Activated B cell treated with CpG ODN at 0.5 μM for 24 hours (primary cell): ENCODE measurements at regions not wholly inside any gene's neighbourhood (a gene's known extent, or its start where the extent isn't known, plus 50 kb on each side); places are given as distances from the start of the nearest gene placed in this dataset.

Experiments used
- ATAC-seq: fragments of 200-7000 bp; cut with Tn5 transposase; one replicate; pipeline ENCODE4 v1.10.0; 2021; ENCODE audit warnings: low read depth, mild to moderate bottlenecking, moderate library complexity
- CTCF ChIA-PET: fragments of 350-600 bp; sonication (Branson Sonifier 250); formaldehyde crosslinking; loops from one replicate; lab custom pipeline; 2021; ENCODE audit warnings: antibody characterized with exemption; lab: Charles Lee
- POLR2A ChIA-PET: fragments of 350-600 bp; sonication (Branson Sonifier 250); formaldehyde crosslinking; loops from one replicate; lab custom pipeline; 2021; ENCODE audit warnings: antibody characterized with exemption; lab: Charles Lee
- DNase-seq: peaks from one replicate; pipeline ENCODE4 v3.0.0; 2022
- H3K27ac Mint-ChIP-seq: one replicate; pipeline ENCODE4 v1.8.0; 2020; ENCODE audit warnings: mixed read lengths
- H3K27me3 Mint-ChIP-seq: one replicate; pipeline ENCODE4 v1.8.0; 2021; ENCODE audit warnings: mixed read lengths
- H3K36me3 Mint-ChIP-seq: one replicate; pipeline ENCODE4 v1.8.0; 2021; ENCODE audit warnings: low read depth, mixed read lengths
- H3K4me1 Mint-ChIP-seq: one replicate; pipeline ENCODE4 v1.8.0; 2021; ENCODE audit warnings: mixed read lengths
- H3K4me3 Mint-ChIP-seq: one replicate; pipeline ENCODE4 v1.8.0; 2020; ENCODE audit warnings: mild to moderate bottlenecking, mixed read lengths
- H3K9me3 Mint-ChIP-seq: one replicate; pipeline ENCODE4 v1.8.0; 2020; ENCODE audit warnings: mixed read lengths
- intact Hi-C: fragments of 100-400 bp; cut with micrococcal nuclease; formaldehyde crosslinking; loops from one replicate; pipeline ENCODE4 v1.15.1; 2024
- TF ChIP-seq, protein P1 (sequence below): fragments of 200-600 bp; IDR thresholded peaks from one replicate; pipeline ENCODE4 v1.8.0; 2022; ENCODE audit warnings: antibody characterized with exemption, mild to moderate bottlenecking

DNA sequence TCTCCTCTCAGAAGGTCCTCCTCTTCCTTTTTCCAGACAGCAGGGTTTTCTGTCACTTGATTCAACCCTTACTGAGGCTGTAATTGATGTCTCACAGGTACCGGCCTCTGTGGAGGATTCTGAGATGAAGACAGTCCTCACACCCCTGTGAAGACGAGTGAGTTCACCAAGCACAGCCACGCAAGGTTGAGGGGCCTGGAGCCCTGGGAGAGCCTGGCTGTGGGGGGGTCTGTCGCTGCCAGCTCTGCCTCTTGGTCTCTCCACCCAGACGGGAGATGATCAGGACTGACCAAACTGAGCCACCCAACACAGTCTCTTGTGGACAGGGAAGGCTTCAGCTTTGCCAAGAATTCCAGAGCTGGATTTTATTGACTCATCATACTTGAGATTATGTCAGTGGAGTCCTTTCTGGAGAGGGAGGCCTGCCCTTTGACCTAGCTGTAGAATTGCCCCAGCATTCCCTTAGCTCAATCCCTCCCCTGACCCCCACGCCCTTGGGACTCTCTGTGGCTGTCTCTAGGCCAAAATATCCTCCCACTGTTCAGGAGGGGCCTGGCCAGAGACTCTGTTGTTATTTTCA, 51.1 kb upstream of the CRHR1 start:
- intact Hi-C loops, result no loop called here

DNA sequence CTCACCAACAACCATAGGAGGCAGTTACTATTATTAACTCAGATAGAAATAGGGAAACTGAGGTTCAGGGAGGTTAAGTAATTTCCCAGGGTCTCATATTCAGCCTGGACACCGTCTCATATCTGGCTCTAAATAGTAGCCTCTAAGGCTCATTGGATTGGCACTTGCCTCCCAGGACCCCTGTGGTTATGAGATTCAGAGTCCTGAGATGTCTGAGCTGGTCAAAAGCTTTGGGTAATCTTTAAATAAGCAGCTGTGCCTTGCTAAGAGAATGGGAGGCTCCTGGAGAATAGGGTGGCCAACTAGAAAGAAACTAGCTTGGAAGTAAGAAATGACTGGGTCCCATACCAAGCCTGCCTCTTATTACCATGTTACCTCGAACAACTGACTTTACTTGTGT, 50.3 kb upstream of the CRHR1 start:
- Mint-ChIP-seq H3K4me3 (no peak overlapping the region), H3K4me1 (no peaks in the 10 kb centered on the region), H3K9me3 (peaks cover 9% of the 10 kb centered on the region), H3K27ac (no peak overlapping the region), H3K27me3 (peaks cover 22% of the 10 kb centered on the region), H3K36me3 (no peaks in the 10 kb centered on the region)
- CTCF ChIA-PET, result no interaction called here
- TF ChIP-seq, protein P1, sequence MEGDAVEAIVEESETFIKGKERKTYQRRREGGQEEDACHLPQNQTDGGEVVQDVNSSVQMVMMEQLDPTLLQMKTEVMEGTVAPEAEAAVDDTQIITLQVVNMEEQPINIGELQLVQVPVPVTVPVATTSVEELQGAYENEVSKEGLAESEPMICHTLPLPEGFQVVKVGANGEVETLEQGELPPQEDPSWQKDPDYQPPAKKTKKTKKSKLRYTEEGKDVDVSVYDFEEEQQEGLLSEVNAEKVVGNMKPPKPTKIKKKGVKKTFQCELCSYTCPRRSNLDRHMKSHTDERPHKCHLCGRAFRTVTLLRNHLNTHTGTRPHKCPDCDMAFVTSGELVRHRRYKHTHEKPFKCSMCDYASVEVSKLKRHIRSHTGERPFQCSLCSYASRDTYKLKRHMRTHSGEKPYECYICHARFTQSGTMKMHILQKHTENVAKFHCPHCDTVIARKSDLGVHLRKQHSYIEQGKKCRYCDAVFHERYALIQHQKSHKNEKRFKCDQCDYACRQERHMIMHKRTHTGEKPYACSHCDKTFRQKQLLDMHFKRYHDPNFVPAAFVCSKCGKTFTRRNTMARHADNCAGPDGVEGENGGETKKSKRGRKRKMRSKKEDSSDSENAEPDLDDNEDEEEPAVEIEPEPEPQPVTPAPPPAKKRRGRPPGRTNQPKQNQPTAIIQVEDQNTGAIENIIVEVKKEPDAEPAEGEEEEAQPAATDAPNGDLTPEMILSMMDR, result no peak
- intact Hi-C loops, result no loop called here
- ATAC-seq, result no peak
- DNase-seq, result no peak
- POLR2A ChIA-PET, result interaction anchor here (0.5 kb wide), 1 partner anchor 45 kb away, joined by 5 read pairs; no protein-coding TSS in a partner anchor

More for the DNA sequence above, 51.1 kb upstream of the CRHR1 start:
- ChIA-PET POLR2A (no interaction called here), CTCF (no interaction called here)
- TF ChIP-seq, protein P1, result no peak
- Mint-ChIP-seq H3K36me3 (no peaks in the 10 kb centered on the region), H3K27me3 (peaks cover 26% of the 10 kb centered on the region), H3K27ac (no peak overlapping the region), H3K4me1 (no peaks in the 10 kb centered on the region), H3K9me3 (peaks cover 9% of the 10 kb centered on the region), H3K4me3 (no peak overlapping the region)
- DNase-seq (no peak), ATAC-seq (no peak)
